GM23338 (cell line): ENCODE measurements at regions not wholly inside any gene's neighbourhood (a gene's known extent, or its start where the extent isn't known, plus 50 kb on each side); places are given as distances from the start of the nearest gene placed in this dataset.

Experiments used
- ATAC-seq: fragments of 200-7000 bp; cut with Tn5 transposase; 3 replicates; pipeline ENCODE4 v1.9.1; 2020
- DNase-seq: peaks from one replicate; pipeline ENCODE4 v3.0.0-alpha.2; 2015; ENCODE audit warnings: low spot score
- H2AFZ ChIP-seq: fragments of 200-600 bp; sonication (generic); 2 replicates; pipeline ENCODE4 v1.8.0; 2016; ENCODE audit warnings: antibody characterized with exemption, mild to moderate bottlenecking, moderate library complexity
- H3F3A ChIP-seq: fragments of 200-600 bp; sonication (generic); replicated peaks from 2 replicates; pipeline ENCODE4 v1.8.0; 2017; ENCODE audit warnings: antibody characterized with exemption, mixed run types, low read depth
- H3K27ac ChIP-seq: fragments of 200-600 bp; sonication (generic); 2 replicates; pipeline ENCODE4 v1.6.1; 2016; ENCODE audit warnings: low read depth
- H3K27me3 ChIP-seq: fragments of 200-600 bp; sonication (generic); 2 replicates; pipeline ENCODE4 v1.8.0; 2016; ENCODE audit warnings: mild to moderate bottlenecking, mixed run types, moderate library complexity; ENCODE audit not compliant: insufficient read depth
- H3K36me3 ChIP-seq: fragments of 200-600 bp; sonication (generic); 2 replicates; pipeline ENCODE4 v1.8.0; 2016; ENCODE audit warnings: mild to moderate bottlenecking; ENCODE audit not compliant: insufficient read depth
- H3K4me1 ChIP-seq: fragments of 200-600 bp; sonication (generic); 2 replicates; pipeline ENCODE4 v1.8.0; 2016; ENCODE audit warnings: mild to moderate bottlenecking, moderate library complexity; ENCODE audit not compliant: insufficient read depth
- H3K4me2 ChIP-seq: fragments of 200-600 bp; sonication (generic); 2 replicates; pipeline ENCODE4 v1.7.1; 2017; ENCODE audit warnings: mixed run types
- H3K4me3 ChIP-seq: fragments of 200-600 bp; sonication (generic); 2 replicates; pipeline ENCODE4 v1.6.1; 2016; ENCODE audit warnings: mixed run types
- H3K79me2 ChIP-seq: fragments of 200-600 bp; sonication (generic); replicated peaks from 2 replicates; pipeline ENCODE4 v1.8.0; 2017; ENCODE audit warnings: mild to moderate bottlenecking; ENCODE audit not compliant: insufficient read depth
- H3K9me2 ChIP-seq: fragments of 200-600 bp; sonication (generic); 2 replicates; pipeline ENCODE4 v1.8.0; 2017; ENCODE audit not compliant: insufficient read depth
- H4K20me1 ChIP-seq: fragments of 200-600 bp; sonication (generic); replicated peaks from 2 replicates; pipeline ENCODE4 v1.8.0; 2017; ENCODE audit warnings: mild to moderate bottlenecking; ENCODE audit not compliant: insufficient read depth
- H3K27ac Mint-ChIP-seq: 2 replicates; pipeline ENCODE4 v1.8.0; 2020; ENCODE audit warnings: inconsistent platforms, mild to moderate bottlenecking, moderate library complexity, mixed read lengths
- H3K27me3 Mint-ChIP-seq: 3 replicates; pipeline ENCODE4 v1.8.0; 2022; ENCODE audit warnings: low read depth, mild to moderate bottlenecking, moderate library complexity, mixed read lengths, inconsistent platforms; ENCODE audit not compliant: insufficient read depth, poor library complexity
- H3K36me3 Mint-ChIP-seq: 3 replicates; pipeline ENCODE4 v1.8.0; 2021; ENCODE audit warnings: low read depth, mild to moderate bottlenecking, inconsistent platforms, moderate library complexity, mixed read lengths
- H3K4me1 Mint-ChIP-seq: 3 replicates; pipeline ENCODE4 v1.8.0; 2020; ENCODE audit warnings: mild to moderate bottlenecking, inconsistent platforms, mixed read lengths
- H3K4me3 Mint-ChIP-seq: 3 replicates; pipeline ENCODE4 v1.8.0; 2021; ENCODE audit warnings: moderate library complexity, mild to moderate bottlenecking, inconsistent platforms, mixed read lengths
- H3K9me3 Mint-ChIP-seq: 3 replicates; pipeline ENCODE4 v1.8.0; 2020; ENCODE audit warnings: moderate library complexity, mild to moderate bottlenecking, inconsistent platforms, mixed read lengths
- CREB1 ChIP-seq: fragments of 250-450 bp; sonication (Bioruptor Pico); IDR thresholded peaks from 2 replicates; pipeline ENCODE4 v1.5.0; 2020; ENCODE audit warnings: low read depth, mild to moderate bottlenecking, moderate library complexity
- EZH2 ChIP-seq: fragments of 200-600 bp; sonication (generic); IDR thresholded peaks from one replicate; pipeline ENCODE4 v1.8.0; 2017; ENCODE audit warnings: antibody characterized with exemption, mild to moderate bottlenecking, low read depth; ENCODE audit not compliant: unreplicated experiment
- EZH2phosphoT487 ChIP-seq: fragments of 200-600 bp; sonication (generic); IDR thresholded peaks from one replicate; pipeline ENCODE4 v1.8.1; 2018; ENCODE audit warnings: antibody characterized with exemption; ENCODE audit not compliant: unreplicated experiment
- JUNB ChIP-seq: IDR thresholded peaks from one replicate; pipeline ENCODE4 v1.6.1; 2016; ENCODE audit warnings: antibody characterized with exemption; ENCODE audit not compliant: unreplicated experiment
- NANOG ChIP-seq: IDR thresholded peaks from 2 replicates; pipeline ENCODE4 v1.6.1; 2016; ENCODE audit warnings: antibody characterized with exemption, borderline replicate concordance
- POLR2AphosphoS5 ChIP-seq: IDR thresholded peaks from 2 replicates; pipeline ENCODE4 v1.6.1; 2016; ENCODE audit warnings: antibody characterized with exemption, low read depth
- STAT1 ChIP-seq: IDR thresholded peaks from one replicate; pipeline ENCODE4 v1.6.1; 2016; ENCODE audit warnings: antibody characterized with exemption; ENCODE audit not compliant: unreplicated experiment
- ZNF114 ChIP-seq: fragments of 250-450 bp; sonication (Bioruptor Pico); IDR thresholded peaks from 2 replicates; pipeline ENCODE4 v1.5.0; 2020; ENCODE audit warnings: mild to moderate bottlenecking, moderate library complexity
- ZNF331 ChIP-seq: fragments of 250-450 bp; sonication (Bioruptor Pico); IDR thresholded peaks from 2 replicates; pipeline ENCODE4 v1.5.0; 2020; ENCODE audit warnings: low read depth, mild to moderate bottlenecking, moderate library complexity
- TF ChIP-seq, protein P1 (sequence below): IDR thresholded peaks from 2 replicates; pipeline ENCODE4 v1.6.1; 2016; ENCODE audit warnings: antibody characterized with exemption
- TF ChIP-seq, protein P2 (sequence below), 2 experiments: fragments of 200-600 bp in 1 of 2; sonication (generic) in 1 of 2; conservative IDR thresholded peaks; 2 replicates each; pipeline versions ENCODE4 v1.5.1 to v1.6.1; 2016 to 2017; ENCODE audit warnings: antibody characterized with exemption in 2 of 2, low read depth in 2 of 2, mild to moderate bottlenecking in 2 of 2, moderate library complexity in 1 of 2
- TF ChIP-seq, protein P3 (sequence below): IDR thresholded peaks from one replicate; pipeline ENCODE4 v1.6.1; 2018; ENCODE audit warnings: antibody characterized with exemption; ENCODE audit not compliant: unreplicated experiment
- TF ChIP-seq, protein P4 (sequence below): fragments of 250-450 bp; sonication (Bioruptor Pico); IDR thresholded peaks from 2 replicates; pipeline ENCODE4 v1.5.0; 2020; ENCODE audit warnings: mild to moderate bottlenecking, moderate library complexity

DNA sequence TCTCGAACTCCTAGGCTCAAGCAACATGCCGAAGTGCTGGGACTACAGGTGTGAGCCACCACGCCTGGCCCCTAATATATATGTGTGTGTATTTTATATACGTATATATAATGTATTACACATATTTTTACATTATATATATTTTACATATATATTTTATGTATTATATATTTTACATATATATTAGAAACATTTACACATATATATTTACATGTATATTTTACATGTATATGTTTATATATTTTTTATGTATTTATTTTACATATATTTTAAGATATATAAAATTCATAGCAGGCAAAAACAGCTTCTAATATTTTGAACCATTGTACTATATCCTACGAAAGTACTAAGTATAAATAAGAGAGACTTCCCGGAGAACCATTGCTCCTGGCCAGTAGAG lies 455.1 kb downstream of the XYLT1 start:
- Mint-ChIP-seq H3K9me3 (peaks cover 5% of the 10 kb centered on the region), H3K36me3 (peaks cover 5% of the 10 kb centered on the region; the same call in 1 of the 3 replicates), H3K27ac (no peak overlapping the region), H3K4me3 (no peak overlapping the region), H3K27me3 (no peaks in the 10 kb centered on the region), H3K4me1 (no peaks in the 10 kb centered on the region; the same call in 2 of the 3 replicates)
- no peaks in the 10 kb centered on the region for H3K9me2 ChIP-seq
- H3K79me2 ChIP-seq, result no peaks in the 10 kb centered on the region
- no peaks in the 10 kb centered on the region for H3K4me1 ChIP-seq
- no peak overlapping the region for H3K27ac ChIP-seq
- H3K4me2 ChIP-seq, result no peak overlapping the region
- no peak overlapping the region for H2AFZ ChIP-seq
- no peak overlapping the region for H3K4me3 ChIP-seq
- H4K20me1 ChIP-seq, result no peaks in the 10 kb centered on the region
- ATAC-seq, result no peak
- no peaks in the 10 kb centered on the region for H3K27me3 ChIP-seq
- TF ChIP-seq, protein P1, sequence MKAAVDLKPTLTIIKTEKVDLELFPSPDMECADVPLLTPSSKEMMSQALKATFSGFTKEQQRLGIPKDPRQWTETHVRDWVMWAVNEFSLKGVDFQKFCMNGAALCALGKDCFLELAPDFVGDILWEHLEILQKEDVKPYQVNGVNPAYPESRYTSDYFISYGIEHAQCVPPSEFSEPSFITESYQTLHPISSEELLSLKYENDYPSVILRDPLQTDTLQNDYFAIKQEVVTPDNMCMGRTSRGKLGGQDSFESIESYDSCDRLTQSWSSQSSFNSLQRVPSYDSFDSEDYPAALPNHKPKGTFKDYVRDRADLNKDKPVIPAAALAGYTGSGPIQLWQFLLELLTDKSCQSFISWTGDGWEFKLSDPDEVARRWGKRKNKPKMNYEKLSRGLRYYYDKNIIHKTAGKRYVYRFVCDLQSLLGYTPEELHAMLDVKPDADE, result no peak
- TF ChIP-seq, protein P2, sequence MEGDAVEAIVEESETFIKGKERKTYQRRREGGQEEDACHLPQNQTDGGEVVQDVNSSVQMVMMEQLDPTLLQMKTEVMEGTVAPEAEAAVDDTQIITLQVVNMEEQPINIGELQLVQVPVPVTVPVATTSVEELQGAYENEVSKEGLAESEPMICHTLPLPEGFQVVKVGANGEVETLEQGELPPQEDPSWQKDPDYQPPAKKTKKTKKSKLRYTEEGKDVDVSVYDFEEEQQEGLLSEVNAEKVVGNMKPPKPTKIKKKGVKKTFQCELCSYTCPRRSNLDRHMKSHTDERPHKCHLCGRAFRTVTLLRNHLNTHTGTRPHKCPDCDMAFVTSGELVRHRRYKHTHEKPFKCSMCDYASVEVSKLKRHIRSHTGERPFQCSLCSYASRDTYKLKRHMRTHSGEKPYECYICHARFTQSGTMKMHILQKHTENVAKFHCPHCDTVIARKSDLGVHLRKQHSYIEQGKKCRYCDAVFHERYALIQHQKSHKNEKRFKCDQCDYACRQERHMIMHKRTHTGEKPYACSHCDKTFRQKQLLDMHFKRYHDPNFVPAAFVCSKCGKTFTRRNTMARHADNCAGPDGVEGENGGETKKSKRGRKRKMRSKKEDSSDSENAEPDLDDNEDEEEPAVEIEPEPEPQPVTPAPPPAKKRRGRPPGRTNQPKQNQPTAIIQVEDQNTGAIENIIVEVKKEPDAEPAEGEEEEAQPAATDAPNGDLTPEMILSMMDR (conservative IDR thresholded peaks at IDR 0.05; ENCODE audit: low read depth in 2 of 2), result no peak
- TF ChIP-seq STAT1, result no peak
- TF ChIP-seq EZH2, result no peak
- no peak for TF ChIP-seq POLR2AphosphoS5
- no peak for TF ChIP-seq NANOG
- TF ChIP-seq ZNF331 (CRISPR knock-in tag), result no peak
- no peak for TF ChIP-seq ZNF114
- no peak for TF ChIP-seq JUNB
- TF ChIP-seq, protein P3, sequence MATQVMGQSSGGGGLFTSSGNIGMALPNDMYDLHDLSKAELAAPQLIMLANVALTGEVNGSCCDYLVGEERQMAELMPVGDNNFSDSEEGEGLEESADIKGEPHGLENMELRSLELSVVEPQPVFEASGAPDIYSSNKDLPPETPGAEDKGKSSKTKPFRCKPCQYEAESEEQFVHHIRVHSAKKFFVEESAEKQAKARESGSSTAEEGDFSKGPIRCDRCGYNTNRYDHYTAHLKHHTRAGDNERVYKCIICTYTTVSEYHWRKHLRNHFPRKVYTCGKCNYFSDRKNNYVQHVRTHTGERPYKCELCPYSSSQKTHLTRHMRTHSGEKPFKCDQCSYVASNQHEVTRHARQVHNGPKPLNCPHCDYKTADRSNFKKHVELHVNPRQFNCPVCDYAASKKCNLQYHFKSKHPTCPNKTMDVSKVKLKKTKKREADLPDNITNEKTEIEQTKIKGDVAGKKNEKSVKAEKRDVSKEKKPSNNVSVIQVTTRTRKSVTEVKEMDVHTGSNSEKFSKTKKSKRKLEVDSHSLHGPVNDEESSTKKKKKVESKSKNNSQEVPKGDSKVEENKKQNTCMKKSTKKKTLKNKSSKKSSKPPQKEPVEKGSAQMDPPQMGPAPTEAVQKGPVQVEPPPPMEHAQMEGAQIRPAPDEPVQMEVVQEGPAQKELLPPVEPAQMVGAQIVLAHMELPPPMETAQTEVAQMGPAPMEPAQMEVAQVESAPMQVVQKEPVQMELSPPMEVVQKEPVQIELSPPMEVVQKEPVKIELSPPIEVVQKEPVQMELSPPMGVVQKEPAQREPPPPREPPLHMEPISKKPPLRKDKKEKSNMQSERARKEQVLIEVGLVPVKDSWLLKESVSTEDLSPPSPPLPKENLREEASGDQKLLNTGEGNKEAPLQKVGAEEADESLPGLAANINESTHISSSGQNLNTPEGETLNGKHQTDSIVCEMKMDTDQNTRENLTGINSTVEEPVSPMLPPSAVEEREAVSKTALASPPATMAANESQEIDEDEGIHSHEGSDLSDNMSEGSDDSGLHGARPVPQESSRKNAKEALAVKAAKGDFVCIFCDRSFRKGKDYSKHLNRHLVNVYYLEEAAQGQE, result no peak
- no peak for TF ChIP-seq CREB1
- TF ChIP-seq, protein P4, sequence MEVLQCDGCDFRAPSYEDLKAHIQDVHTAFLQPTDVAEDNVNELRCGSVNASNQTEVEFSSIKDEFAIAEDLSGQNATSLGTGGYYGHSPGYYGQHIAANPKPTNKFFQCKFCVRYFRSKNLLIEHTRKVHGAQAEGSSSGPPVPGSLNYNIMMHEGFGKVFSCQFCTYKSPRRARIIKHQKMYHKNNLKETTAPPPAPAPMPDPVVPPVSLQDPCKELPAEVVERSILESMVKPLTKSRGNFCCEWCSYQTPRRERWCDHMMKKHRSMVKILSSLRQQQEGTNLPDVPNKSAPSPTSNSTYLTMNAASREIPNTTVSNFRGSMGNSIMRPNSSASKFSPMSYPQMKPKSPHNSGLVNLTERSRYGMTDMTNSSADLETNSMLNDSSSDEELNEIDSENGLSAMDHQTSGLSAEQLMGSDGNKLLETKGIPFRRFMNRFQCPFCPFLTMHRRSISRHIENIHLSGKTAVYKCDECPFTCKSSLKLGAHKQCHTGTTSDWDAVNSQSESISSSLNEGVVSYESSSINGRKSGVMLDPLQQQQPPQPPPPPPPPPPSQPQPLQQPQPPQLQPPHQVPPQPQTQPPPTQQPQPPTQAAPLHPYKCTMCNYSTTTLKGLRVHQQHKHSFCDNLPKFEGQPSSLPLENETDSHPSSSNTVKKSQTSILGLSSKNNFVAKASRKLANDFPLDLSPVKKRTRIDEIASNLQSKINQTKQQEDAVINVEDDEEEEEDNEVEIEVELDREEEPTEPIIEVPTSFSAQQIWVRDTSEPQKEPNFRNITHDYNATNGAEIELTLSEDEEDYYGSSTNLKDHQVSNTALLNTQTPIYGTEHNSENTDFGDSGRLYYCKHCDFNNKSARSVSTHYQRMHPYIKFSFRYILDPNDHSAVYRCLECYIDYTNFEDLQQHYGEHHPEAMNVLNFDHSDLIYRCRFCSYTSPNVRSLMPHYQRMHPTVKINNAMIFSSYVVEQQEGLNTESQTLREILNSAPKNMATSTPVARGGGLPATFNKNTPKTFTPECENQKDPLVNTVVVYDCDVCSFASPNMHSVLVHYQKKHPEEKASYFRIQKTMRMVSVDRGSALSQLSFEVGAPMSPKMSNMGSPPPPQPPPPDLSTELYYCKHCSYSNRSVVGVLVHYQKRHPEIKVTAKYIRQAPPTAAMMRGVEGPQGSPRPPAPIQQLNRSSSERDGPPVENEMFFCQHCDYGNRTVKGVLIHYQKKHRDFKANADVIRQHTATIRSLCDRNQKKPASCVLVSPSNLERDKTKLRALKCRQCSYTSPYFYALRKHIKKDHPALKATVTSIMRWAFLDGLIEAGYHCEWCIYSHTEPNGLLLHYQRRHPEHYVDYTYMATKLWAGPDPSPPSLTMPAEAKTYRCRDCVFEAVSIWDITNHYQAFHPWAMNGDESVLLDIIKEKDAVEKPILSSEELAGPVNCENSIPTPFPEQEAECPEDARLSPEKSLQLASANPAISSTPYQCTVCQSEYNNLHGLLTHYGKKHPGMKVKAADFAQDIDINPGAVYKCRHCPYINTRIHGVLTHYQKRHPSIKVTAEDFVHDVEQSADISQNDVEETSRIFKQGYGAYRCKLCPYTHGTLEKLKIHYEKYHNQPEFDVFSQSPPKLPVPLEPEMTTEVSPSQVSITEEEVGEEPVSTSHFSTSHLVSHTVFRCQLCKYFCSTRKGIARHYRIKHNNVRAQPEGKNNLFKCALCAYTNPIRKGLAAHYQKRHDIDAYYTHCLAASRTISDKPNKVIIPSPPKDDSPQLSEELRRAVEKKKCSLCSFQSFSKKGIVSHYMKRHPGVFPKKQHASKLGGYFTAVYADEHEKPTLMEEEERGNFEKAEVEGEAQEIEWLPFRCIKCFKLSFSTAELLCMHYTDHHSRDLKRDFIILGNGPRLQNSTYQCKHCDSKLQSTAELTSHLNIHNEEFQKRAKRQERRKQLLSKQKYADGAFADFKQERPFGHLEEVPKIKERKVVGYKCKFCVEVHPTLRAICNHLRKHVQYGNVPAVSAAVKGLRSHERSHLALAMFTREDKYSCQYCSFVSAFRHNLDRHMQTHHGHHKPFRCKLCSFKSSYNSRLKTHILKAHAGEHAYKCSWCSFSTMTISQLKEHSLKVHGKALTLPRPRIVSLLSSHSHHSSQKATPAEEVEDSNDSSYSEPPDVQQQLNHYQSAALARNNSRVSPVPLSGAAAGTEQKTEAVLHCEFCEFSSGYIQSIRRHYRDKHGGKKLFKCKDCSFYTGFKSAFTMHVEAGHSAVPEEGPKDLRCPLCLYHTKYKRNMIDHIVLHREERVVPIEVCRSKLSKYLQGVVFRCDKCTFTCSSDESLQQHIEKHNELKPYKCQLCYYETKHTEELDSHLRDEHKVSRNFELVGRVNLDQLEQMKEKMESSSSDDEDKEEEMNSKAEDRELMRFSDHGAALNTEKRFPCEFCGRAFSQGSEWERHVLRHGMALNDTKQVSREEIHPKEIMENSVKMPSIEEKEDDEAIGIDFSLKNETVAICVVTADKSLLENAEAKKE (CRISPR knock-in tag), result no peak
- TF ChIP-seq EZH2phosphoT487, result no peak
- DNase-seq, result no peak
- no peaks in the 10 kb centered on the region for H3F3A ChIP-seq
- H3K36me3 ChIP-seq, result no peaks in the 10 kb centered on the region
